Anterior cingulate cortex (tissue), 58 donors: ENCODE measurements at regions not wholly inside any gene's neighbourhood (a gene's known extent, or its start where the extent isn't known, plus 50 kb on each side); places are given as distances from the start of the nearest gene placed in this dataset.
"Not testable (repeated sequence)": the region's sequence is repeated elsewhere in the genome, so short reads cannot be mapped to it uniquely, and the experiment has no call there.

Experiments
- DNase-seq, 58 donors: peaks; one replicate each; lab custom pipeline; 2025; lab: John Stamatoyannopoulos, UW

GRCh38 chr4:135464311-135464710, 1262.7 kb upstream of the PABPC4L start:
- no peak for DNase-seq

- DNase-seq = not testable (repeated sequence)
Measured at GRCh38 chr4:135447598-135447997, 1246.0 kb upstream of the PABPC4L start.

- no peak for DNase-seq
Measured at GRCh38 chr4:135434936-135435335, 1233.3 kb upstream of the PABPC4L start.

- DNase-seq = no peak
Measured at GRCh38 chr4:135429528-135429927, 1227.9 kb upstream of the PABPC4L start.

DNA sequence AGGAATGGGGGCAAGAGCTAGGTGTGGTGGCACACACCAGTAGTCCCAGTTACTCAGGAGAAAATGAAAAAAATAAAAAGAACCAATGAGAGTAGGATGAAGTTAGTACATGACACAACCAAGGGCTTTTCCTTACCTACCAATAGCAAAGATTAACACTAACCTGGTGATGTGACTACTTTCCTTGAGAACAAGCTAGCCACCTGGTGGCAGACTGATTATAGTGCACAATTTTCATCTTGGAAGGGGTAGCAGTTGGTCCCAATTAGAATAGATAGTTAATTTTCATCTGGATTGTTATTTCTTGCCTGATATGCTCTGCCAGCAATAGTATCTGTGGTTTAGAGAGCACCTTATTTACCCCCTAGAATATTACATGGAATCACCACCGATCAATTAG, 1216.8 kb upstream of the PABPC4L start:
- DNase-seq = no peak

DNA sequence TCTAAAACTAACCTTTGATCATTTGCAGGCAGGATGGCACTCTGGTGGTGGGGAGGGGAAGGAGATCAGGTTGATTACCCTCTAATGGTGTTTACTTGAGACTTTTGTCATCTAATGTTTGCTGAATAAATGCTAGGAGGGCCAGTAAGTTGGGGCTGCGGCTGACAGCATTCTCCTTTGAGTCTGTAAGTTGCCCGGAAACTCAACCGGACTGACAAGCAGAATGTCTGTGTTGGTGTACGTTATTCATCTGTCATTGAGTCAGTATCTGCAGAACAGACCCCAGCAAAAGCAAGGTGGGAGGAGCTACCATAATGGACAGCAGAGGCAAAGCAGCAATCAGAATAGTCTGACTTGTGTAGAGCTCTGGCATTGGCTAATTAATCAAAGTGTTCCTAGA, 1210.6 kb upstream of the PABPC4L start:
- DNase-seq = no peak

- no peak for DNase-seq
Measured at GRCh38 chr4:135411251-135411650, 1209.7 kb upstream of the PABPC4L start.

GRCh38 chr4:135409261-135409660, 1207.7 kb upstream of the PABPC4L start:
- DNase-seq = not testable (repeated sequence)

- no peak for DNase-seq
Measured at GRCh38 chr4:135408109-135408508, 1206.5 kb upstream of the PABPC4L start.

DNA sequence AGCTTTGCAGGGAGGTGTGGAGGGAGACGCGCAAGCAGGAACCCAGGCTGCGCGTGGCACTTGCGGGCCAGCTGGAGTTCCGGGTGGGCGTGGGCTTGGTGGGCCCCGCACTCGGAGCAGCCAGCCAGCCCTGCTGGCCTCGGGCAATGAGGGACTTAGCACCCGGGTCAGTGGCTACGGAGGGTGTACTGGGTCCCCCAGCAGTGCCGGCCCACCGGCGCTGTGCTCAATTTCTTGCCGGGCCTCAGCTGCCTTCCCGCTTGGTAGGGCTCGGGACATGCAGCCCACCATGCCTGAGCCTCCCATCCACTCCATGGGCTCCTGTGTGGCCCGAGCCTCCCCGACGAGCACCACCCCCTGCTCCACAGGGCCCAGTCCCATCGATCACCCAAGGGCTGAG, 1205.0 kb upstream of the PABPC4L start:
- DNase-seq = not testable (repeated sequence)

DNA sequence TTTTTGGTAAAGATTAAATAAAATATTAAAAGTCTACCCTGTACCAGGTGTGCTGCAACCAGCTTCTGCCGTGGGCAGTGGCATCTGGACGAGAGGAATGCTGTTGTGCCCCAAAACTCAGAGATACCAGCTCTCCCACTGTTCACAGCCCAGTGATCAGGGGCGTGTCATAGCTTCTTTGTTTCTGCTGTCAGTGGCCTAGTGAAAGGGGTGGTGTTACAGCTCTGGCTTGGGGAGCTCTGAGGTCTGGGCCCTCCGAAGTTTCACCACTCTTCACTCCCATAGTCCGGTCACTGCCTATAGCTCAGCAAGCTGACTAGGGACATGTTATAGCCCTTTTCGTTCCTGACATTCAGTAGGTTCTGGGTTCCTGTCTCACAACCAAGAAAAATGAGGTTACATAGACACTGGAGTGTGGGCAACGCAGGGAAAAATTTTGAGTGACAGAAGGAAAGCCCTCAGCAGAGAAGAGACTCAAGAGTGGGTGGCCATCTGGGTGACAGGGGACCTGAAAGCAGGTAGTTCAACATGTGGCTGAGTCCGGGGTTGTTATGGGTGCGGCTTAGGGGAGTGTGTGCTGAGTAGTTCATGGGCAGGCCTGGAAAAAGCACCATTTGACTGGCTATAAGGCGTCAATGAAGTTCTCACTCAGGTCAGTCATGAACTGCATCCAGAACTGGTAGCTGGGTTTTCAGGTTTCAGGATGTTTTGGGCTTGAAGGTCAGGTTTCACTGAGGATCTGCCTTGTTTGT, 1184.4 kb upstream of the PABPC4L start:
- no peak for DNase-seq

DNA sequence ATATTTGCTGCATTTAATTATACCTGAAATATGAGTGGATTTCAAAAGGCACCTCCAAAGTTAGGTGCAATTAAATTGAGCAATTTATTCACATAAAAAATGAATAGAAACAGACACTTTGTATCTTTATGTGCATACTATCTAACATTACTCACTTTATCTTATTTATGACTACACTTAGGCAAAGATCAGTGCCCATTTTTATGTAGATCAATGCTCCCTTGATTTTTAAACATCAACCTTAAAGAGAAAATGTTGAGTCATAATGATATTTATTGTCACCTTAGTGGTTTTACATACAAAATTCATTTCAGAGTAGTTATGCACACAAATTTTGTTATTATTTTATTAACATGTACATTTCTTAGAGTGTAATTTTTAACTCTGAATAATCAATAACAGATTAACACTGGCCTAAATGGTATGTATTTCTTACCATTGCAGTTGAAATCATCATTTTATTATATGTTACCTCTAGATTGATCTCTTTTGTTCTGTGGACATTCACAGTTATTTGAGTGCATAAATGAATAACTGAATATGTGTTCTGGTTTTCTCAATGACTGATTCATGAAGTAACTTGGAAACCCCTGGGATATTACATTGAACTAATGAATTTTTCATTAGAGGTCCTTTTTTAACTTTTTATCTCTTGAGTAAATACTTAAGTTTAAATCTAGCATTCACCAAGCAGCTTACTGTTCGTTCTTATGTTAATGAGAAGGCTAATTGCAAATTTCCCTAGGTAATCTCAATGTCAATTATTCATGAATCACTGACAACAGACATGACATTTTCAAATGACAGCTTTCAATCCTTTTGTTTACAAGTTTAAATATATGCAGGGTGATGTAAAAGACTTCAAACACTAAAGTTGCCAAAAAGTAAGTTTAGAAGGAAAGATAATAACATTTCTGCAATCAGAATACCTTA, 1182.0 kb upstream of the PABPC4L start:
- no peak for DNase-seq

GRCh38 chr4:135382280-135382959, 1180.8 kb upstream of the PABPC4L start:
- no peak for DNase-seq

DNA sequence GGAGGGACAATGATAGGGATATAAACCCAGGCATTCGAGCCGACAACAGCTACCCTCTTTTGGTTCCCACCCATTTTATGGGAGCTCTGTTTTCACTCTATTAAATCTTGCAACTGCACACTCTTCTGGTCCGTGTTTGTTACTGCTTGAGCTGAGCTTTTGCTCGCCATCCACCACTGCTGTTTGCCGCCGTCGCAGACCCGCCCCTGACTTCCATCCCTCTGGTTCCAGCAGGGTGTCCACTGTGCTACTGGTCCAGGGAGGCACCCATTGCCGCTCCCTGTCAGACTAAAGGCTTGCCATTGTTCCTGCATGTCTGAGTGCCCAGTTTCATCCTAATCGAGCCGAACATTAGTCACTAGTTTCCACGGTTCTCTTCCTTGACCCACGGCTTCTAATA, 1170.5 kb upstream of the PABPC4L start:
- DNase-seq = no peak

DNA sequence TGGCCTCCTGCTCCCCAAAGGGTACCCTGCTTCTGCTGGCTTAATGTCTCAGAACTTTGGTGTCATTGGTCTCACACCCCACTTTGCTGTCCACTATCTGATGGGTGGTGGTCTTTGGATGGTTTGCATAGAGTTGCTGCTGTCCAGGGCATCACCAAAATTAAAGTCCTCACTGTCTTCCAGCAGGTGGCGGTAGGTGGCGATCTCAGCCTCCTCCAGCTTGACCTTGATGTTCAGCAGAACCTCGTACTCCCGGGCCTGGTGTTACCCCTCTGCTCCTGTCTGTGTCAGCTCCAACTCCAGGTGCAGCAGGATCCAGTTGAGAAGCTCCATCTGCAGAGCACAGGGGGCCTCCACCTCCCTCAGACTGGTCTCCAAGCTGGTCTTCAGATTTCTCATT, 1169.5 kb upstream of the PABPC4L start:
- DNase-seq = no peak

- DNase-seq = no peak
Measured at GRCh38 chr4:135368831-135369230, 1167.2 kb upstream of the PABPC4L start.

GRCh38 chr4:135365065-135365464, 1163.5 kb upstream of the PABPC4L start:
- DNase-seq = no peak

DNA sequence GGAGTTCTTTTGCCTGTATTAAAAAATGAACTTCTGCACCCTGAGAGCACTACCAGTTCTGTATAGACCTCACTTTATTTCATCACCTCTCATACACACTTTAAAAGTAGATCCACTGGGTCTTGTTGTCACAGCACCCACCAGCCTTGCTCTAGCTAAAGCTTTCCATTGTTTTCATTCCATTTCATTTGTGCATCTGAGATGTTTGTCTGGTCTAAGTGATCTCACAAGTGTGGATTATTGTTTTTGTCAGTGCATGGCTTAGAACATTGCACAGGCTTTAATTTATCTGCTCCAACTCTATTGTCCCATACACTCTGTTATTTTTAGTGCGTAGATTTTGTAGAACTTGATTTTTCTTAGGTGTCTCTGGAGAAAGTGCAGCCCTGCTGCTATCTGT, 1157.5 kb upstream of the PABPC4L start:
- no peak for DNase-seq

DNA sequence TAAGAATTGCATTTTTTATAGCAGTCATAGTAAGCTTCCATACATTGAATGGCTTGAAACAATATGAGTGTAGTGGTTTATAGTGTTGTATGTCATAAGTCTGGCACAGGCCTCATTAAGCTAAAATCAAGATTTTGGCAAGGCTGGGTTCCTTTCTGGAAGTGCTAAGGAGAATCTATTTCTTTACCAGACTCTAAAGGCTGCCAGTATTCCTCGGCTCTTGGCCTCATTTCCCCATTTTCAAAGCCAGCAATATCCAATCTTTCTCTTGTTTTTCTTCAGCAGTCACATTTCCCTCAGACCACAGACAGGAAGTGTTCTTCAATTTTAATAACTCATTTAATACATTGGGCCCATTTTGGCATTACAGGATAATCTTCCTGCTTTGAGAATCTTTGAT, 1155.5 kb upstream of the PABPC4L start:
- DNase-seq = no peak

DNA sequence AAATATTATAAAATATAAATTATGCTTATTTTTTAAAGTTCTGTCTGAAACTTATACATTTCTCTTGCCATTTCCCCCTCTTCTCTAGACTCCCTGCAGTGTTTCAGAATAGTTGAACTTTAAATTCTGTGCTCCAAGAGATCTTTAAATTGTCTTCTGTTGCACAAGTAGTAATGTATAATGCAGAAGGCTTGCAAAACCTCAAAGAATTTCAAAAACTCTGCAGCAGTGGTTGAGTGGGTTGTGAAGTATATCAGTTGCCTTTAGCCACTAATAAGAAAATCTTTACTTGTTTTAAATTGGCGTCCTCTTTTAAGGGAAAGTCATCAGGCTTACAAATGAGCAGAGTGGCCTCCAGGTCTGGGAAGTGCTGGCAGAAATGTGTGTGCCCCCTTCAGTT, 1153.3 kb upstream of the PABPC4L start:
- DNase-seq = no peak

DNA sequence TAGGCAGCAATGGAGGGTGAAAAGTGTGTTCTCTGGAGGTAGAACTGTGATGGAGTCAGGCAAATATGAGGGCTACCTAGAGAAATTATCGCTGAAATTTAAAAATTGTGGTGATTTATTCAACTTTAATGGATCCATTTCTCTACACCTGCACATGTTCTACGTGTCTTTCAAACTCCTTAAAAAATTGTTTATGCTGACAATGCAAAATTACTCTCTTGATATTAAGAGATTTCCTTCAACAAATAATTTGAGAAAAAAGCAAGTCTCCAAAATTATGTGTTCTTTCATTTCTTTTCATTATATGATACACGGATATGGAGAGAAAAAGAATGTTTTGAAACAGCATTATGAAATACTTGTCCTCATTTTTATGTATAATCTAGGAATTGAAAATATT, 1151.4 kb upstream of the PABPC4L start:
- DNase-seq = no peak
